HT1080 (cell line): ENCODE measurements at regions not wholly inside any gene's neighbourhood (a gene's known extent, or its start where the extent isn't known, plus 50 kb on each side); places are given as distances from the start of the nearest gene placed in this dataset.
"Not testable (repeated sequence)": the region's sequence is repeated elsewhere in the genome, so short reads cannot be mapped to it uniquely, and the experiment has no call there.

Experiments
- DNase-seq: peaks from one replicate; pipeline ENCODE4 v3.0.0-alpha.2; 2015; ENCODE audit warnings: low read depth

DNA sequence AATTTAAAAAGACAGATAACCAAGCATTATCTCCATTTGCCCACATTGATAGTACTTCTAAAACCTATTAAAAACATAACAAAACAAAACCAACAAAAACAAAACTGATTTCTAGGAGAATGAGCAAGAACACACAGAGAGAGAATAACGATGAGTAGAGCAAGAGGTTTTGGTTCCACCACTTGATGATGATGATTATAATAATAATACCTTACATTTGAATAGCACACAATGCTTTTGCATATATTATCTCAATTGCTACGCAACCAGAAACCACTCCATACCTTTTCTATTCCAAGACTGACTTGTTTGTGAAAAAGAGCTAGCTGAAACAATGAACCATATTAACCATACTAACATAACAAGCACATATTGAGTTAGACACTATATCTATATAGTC lies 1090.9 kb downstream of the SH3BGRL start:
- DNase-seq, result no peak

GRCh38 chrX:82320569-82320968 lies 1118.7 kb downstream of the SH3BGRL start:
- DNase-seq, result no peak

- DNase-seq, result no peak
Measured at GRCh38 chrX:82333575-82333974, 1131.7 kb downstream of the SH3BGRL start.

- no peak for DNase-seq
Measured at GRCh38 chrX:82335772-82336171, 1133.9 kb downstream of the SH3BGRL start.

DNA sequence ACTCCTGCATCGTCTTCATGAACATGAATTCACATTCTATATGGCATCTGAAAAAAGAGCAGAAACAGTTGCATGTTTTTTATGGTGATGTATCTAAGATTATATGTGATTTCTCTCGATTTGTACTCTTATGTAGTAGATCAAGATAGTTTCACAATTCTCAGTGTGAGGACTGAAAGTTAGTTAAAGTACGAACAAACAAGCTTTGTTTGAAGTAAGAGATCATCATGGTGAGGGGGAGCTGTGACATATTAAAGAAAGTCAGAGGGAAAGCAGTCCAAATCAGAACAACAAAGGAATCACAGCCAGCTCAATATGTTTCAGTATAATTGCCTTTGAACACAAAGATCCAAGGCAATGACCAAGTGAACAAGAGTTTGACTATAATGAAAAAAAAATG lies 1140.6 kb downstream of the SH3BGRL start:
- DNase-seq, result no peak

DNA sequence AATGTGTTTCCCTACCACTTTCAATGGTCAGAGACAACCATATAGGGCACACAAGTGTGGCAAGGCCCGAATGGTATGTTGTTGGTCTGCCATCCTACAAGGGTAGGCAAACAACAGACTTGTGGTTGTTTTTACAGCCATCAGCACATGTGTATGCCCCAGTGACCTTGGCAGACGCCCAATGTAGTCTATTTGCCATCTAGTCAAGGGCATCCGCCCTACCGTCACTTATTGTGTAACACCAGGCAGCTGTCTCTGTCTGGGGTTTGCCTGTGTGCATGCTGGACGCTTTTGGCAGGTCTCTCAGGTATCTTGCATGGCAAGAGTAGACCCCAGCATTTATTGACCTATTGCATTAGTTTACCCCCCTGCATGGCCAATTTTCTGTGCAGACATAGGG lies 1145.5 kb upstream of the POU3F4 start:
- DNase-seq, result no peak

DNA sequence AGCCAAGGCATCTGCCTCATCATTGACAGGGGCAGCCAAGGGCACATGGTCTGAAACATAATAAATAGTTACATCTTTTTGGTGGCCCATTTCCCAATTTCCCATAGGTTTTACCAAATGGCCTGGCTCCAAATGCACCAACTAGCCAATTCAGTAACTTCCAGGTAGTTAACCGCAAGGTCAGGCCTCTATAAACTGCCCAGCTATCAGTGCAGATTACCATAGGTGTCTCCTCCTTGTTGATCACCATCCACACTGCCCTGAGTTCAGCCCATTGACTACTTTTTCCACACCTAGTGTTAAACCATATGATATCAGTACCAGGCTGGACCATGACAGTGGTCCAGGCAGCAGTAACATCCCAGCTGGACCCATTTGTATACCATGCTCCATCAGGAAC lies 1145.1 kb upstream of the POU3F4 start:
- DNase-seq, result no peak

DNA sequence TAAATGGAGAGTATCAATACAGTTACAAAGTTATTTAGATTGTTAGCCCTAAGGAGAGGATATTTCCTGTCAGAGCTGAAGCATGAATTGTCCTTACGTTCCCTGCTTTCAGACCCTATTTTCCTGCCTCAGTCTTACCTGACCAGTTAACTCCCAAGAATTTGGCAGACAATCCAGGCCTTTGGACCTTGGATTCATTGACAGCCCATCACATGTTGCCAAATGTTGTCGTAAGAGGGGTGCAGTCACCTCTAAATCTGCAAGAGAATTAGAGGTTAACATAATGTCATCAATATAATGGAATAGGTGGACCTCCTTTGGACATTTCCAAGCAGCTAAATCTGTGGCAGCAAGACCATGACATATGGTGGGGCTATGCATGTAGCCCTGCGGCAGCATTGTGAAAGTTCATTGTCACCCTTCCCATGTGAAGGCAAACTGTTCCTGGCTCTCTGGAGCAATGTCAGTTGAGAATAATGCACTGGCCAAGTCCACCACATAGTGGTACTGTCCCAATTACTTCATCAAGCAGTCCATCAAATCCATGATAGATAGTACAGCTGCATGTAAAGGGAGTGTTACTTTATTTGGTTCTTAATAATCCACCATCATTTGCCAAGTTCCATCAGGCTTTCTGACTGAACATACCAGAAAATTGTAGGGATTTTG lies 1137.0 kb upstream of the POU3F4 start:
- DNase-seq, result no peak

- no peak for DNase-seq
Measured at GRCh38 chrX:82384401-82384800, 1123.7 kb upstream of the POU3F4 start.

GRCh38 chrX:82412858-82413257 lies 1095.2 kb upstream of the POU3F4 start:
- peak; percentile 52 for DNase-seq

DNA sequence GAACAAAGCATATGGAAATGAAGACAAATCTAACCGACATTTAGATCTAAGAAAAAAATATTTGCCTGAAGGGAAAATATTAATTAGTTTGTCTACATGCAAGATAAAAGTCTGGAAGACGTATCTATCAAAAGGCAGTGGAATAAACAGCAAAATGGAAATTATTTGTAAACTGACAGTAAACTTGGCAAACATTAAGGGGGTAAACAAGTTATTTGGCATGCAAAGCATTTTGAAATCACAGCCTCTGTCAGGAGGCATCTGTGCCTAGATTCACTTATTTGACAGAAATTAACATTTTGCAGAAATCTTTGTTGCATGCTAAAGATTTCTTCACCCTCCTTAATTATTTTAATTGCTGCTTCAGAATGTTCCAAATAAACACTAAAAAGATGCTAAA lies 1065.8 kb upstream of the POU3F4 start:
- no peak for DNase-seq

GRCh38 chrX:82451725-82452124 lies 1056.4 kb upstream of the POU3F4 start:
- no peak for DNase-seq

- not testable (repeated sequence) for DNase-seq
Measured at GRCh38 chrX:82455852-82456251, 1052.2 kb upstream of the POU3F4 start.

GRCh38 chrX:82458207-82458754 lies 1049.8 kb upstream of the POU3F4 start:
- no peak for DNase-seq

GRCh38 chrX:82466994-82467393 lies 1041.1 kb upstream of the POU3F4 start:
- no peak for DNase-seq
